ENCODE measurements at regions not wholly inside any gene's neighbourhood (a gene's known extent, or its start where the extent isn't known, plus 50 kb on each side); places are given as distances from the start of the nearest gene placed in this dataset.

DNA sequence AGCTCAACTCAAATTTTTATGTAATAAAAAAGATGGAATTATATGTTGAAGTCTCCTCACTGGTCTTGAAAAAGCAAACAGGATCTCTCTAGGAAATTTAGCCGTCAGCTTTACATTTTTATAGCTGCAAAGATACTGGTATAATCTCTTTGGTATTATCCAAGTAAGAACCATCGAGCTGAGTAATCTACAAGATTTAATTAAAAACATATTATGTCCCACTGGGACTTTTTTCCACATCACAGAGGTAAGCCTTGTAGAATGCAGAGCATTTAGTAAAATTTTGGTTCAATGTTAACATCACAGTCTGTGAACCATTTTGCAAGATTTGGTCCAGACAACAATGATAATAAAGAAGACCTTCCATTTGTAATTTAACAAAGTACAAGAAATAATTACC is 162.6 kb upstream of the SLC39A10 start:
- DNase-seq, result no peak

DNA sequence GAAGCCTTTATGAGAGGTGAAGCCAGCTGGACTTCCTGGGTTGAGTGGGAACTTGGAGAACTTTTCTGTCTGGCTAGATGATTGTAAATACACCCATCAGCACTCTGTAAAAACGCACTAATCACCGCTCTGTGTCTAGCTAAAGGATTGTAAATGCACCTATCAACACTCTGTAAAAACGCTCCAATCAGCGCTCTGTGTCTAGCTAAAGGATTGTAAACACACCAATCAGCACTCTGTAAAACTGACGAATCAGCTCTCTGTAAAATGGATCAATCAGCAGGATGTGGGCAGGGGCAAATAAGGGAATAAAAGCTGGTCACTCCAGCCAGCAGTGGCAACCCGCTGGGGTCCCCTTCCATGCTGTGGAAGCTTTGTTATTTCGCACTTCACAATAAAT is 163.6 kb upstream of the SLC39A10 start:
- DNase-seq, result no peak

DNA sequence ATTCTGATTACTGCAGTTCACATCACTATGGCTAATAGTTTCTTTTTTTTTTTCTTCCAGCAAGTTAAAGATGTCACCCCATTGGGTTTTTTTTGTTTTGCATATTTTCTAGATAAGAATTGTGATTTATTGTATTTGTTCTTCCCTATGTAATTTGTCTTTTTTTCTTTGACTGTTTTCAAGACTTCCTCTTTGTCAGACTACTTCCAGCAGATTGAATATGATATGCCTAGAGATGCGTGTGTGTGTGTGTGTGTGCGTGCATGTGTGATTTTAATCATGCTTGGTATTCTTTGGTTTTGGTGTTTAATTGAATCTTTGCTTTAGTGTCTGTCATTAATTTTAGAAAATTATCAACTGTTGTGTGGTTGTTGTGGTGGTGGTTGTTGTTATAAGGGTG is 166.7 kb upstream of the SLC39A10 start:
- DNase-seq, result no peak

DNA sequence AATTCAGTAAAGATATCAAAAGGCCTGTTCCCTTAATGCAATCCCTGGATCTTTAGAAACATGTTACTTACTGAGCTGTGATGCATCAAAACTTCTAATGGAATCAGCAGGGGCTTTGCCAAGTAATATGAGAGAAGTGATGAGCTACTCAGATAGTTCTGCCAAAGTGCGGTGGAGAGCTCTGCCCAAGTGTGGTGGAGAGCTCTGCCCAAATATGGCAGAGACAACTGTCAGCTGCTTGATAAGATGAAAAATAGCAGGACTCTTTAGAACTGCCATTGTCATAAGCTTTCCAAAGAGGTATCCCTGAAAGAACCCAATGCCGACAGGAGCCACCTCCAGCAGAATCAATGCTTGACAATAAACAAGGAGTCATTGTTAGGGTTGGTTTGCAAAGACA is 167.9 kb upstream of the SLC39A10 start:
- no peak for DNase-seq

DNA sequence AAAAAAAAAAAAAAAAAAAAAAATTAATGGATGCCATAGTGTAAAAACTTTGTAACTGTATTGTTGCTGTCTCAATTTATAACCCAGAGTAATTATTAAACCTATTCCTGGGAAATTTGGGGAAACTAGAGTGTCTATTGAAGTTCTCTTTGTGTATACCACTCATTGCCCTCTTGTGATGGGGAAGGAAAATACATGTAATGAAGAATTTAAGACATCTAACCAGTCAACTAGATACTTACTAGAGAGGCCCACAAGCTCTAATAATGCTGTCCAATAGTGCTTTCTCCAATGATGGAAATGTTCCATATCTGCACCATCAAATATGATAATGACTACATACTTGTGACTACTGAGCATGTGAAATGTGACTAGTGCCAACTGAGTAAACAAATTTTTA is 168.5 kb upstream of the SLC39A10 start:
- DNase-seq, result no peak

DNA sequence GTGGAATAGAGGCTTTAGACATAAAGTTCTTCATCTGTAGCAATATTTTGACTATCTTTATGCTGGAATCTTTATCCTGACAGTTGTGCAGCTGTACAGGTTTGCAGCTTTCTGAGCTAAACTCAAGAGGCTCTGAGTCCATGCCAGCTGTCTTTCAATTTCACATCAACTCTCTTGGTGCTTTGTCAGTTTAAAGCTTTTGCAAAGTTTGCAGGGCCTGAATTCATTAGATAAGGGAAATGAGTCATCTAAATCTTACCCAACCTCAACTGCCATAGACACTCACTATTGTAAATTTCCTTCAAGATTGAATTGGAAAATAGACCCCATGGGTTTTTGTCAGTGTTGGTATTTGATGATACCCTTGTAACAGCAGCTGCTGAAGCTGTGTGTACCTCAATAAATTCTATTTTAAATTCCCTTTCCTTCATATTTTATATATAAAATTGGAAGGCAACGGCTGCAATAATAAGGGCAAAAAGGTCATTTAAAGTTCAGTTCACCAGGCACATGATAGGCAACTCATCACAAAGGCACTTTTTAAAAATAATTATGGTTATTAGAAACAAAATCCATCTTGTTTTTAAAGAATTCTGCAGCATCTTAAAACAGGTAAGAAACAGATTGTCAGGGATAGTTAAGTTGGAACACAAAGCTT is 169.9 kb upstream of the SLC39A10 start:
- no peak for DNase-seq

DNA sequence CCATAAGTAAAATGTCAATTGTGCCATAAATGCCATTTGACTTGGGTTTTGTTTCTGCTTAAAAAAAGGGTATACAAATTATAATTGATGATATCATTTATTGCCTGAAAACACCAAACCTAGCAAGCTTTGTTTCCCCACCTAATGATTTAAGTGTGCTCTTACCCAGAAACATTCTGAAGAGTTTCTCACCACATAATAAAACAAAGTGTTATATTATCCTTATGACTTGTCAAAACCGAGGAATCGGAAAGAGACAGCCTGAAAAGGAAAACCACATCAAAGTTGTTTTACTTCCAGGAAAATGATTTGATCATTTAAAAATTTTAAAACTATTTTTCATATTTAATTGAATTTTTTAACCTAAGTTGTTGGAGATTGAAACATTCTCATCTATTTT is 170.5 kb upstream of the SLC39A10 start:
- no peak for DNase-seq

DNA sequence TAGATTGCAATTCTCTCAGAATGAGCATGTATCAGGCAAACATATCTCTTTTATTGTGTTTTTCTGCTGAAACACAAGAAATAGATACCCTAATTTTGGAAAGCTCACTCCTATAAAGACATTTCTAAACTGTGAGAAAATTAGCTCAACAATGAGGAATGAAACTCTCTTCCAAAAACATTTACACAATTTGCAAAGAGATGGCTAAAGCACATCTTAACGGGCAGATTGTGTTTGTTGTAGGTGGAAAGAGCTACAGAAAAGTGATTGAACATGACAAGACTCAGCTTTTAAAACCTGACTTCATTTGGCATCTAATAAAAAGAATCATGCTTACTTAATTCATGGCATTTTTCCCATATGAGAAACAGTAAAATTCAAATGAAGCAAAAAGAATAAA is 175.0 kb upstream of the SLC39A10 start:
- no peak for DNase-seq

DNA sequence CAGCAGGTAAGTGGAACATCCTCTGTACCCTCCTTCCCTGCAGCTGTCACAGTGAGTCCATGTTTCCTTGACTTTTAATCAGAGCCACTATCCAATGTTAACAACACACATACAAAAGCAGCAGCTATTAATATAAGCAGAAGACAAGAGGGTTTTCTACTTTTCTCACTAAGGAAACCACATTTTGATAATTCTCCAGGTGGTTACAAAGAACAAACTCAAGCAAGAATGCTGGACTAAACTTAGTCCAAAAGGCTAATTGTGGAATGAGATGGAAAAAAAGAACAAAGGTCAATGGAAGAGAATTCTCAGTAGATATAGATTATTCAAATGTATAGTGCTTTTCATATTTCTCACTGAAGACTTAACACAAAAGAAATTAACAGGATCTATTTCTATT is 176.9 kb upstream of the SLC39A10 start:
- DNase-seq, result no peak

DNA sequence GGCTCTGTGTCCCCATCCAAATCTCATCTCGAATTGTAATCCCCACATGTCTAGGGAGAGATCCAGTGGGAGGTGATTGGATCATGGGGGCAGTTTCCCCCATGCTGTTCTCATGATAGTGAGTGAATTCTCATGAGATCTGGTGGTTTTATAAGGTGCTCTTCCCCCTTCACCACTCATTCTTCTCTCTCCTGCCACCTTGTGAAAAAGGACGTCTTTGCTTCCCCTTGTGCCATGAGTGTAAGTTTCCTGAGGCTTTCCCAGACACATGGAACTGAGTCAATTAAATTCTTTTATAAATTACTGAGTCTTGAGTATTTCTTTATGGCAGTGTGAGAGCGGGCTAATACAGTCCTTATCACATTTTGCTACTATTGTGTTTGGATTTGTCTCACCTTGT is 177.6 kb upstream of the SLC39A10 start:
- DNase-seq, result no peak

DNA sequence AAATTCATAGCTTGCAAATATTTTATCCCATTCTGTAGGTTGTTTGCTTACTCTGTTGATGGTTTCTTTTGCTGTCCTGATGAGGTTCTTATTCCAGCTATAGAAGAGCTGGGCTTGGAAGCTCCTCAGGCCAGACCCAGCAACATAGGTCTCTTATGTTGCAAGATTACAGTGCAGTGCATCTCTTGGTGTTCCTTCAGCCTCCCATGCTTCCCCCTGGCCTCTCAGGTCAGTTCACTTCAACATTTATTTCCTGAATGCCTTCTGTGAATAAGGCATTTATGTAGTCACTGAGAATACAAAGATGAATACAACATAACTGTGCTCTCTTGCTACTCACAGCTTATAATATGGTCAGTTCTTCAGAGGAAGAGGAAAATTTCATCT is 179.0 kb upstream of the SLC39A10 start:
- no peak for DNase-seq

DNA sequence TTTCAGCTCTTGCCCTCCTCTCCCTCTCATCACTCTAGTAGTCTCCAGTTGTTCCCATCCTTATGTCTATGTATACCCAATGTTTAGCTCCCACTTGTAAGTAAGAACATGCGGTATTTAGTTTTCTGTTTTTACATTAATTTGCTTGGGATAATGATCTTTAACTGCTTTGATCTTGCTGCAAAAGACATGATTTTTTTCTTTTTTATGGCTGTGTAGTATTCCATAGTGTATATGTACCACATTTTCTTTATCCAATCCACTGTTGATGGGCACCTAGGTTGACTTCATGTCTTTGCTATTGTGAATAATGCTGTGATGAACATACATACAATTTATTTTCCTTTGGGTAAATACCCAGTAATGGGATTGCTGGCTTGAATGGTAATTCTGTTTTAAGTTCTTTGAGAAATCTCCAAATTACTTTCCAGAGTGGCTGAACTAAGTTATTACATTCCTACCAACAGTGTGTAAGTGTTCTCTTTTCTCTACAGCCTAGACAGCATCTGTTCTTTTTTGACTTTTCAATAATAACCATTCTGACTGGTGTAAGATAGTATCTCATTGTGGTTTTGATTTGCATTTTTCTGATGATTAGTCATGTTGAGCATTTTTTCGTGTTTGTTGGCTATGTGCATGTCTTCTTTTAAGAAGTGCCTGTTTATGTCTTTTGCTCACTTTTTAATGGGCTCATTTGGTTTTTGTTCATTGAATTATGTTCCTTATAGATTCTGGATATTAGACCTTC is 179.6 kb upstream of the SLC39A10 start:
- DNase-seq, result no peak

DNA sequence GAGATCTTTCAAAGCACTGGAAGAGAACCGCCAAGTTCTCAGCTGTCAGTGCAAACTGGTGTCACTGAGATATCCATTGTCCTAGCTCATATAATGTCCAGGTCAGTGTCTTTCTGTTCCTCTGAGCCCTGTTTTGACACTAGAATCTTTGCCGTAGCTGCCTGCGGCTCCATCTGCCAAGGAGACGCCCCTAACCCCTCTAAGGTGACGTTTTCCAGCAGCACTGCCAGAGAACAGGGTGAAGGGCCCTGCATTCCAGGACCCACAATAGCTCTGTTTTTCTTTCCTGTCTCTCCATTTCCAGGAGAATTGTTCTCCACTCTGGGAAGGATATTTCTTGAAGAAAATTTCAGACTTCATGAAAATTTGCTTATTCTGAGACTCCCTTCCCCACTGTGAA is 181.7 kb upstream of the SLC39A10 start:
- no peak for DNase-seq

DNA sequence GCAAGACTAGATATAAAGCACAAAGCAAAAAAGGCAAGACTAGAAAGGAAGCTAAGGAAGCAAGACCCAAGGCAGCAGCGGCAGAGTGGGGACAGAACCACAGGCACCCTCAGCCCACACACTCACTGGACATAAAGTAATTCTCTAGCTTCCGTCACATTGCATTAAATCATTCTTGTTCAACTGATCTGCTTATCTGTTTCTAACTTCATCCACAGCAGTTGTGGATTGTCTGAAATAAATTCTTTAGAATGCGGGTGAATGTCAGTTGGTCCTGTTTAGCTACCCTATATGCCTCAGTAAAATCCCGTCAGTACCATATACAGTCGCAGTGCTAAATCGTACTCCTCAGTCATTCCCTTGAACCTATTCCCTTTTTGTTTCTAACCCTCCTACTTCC is 183.2 kb upstream of the SLC39A10 start:
- no peak for DNase-seq

DNA sequence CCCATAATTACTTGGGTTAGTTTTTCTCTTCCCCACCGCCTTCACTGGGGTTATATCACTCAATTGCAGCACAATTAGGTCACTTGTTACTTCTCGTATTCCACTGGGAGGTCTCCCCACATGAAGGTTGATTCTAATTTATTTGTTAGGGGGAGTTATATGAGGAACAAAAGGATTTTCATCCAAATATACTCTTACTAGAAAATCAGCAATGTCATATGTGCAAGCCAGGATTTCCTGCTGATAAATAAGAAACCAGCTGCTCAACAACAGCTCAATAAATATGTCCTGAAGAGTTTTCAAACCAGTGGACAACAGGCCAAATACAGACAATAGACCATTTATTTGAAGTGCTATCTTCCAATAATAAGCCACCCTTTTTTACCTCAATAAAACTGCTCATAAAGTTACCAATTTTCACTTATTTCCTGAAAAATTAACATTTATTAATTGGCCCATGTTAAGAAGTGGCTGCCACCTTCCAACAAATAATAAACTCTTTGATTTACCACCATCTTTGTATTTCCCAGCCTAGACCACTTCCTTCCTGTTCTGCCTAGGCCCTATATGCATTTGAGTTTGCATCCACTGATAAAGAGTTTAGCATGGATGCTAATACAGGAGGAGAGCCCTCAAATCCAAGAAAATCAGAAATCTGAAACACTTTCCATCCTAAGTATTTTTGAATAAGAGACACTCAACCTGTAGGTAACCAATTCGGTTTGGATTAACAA is 184.4 kb upstream of the SLC39A10 start:
- DNase-seq, result no peak

DNA sequence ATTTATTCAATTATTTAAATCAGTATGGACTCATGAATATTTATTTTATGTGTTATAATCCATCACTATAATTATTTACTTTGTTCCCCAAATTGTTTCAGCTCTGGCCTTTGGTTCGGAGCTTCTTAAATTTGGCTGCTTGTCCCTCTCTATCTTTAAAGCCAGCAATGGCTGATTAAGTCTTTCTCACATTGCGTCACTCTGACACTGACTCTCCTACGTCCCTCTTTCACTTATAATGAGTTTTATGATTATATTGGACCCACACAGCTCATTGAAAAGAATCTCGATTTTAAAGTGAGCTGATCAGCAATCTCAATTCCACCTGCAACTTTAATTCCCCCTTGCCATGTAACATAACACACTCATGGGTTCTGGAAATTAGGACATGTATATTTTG is 185.2 kb upstream of the SLC39A10 start:
- no peak for DNase-seq

DNA sequence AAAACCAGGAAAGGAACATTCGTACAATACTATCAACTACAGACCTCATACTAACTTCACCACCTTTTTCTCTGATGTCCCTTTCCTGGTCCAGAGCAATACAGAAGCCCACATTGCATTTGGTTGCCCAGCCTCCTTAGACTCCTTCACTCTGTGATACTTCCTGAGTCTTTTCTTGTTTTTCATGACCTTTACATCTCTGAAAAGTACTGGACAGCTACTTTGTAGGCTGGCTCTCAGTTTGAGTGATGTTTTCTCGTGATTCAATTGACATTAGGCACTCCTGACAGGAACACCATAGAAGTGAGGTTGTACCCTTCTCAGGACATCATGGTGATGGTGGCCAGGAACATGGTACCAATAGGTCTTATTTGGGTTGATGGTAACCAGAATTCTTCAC is 185.9 kb upstream of the SLC39A10 start:
- DNase-seq, result no peak

DNA sequence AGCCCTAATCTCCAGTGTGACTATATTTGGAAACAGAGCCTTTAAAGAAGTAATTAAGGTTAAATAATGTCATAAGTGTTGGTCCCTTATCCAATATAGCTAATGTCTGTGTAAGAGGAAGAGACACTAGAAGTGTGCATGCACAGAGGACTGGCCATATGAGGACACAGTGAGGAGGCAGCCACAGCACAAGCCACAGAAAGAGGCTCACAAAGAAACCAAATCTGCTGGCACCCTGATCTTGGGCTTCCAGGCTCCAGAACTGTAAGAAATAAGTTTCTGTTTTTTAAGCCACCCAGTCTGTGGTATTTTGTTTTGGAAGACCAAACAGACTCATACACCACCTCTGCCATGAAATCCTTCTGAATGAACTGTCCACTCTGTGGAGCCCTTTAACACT is 186.4 kb upstream of the SLC39A10 start:
- no peak for DNase-seq

DNA sequence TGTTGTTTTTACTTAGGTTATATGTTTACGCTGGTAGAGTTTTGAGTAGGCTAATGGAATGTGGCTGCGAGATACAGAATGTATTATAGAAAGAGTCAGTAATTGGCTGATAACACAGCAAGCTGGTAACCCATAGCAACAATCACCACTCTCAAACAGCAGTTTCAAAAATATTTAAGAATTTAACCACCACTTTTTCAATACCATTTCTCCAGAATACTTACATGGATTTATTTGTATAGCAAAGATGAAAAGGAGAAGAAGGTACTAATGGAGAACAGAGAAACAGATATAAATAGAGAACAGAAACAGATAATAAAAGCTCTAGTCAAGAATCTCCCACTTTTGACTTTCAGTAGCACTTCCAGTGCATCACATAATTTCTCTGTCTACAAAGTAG is 188.3 kb upstream of the SLC39A10 start:
- DNase-seq, result no peak

DNA sequence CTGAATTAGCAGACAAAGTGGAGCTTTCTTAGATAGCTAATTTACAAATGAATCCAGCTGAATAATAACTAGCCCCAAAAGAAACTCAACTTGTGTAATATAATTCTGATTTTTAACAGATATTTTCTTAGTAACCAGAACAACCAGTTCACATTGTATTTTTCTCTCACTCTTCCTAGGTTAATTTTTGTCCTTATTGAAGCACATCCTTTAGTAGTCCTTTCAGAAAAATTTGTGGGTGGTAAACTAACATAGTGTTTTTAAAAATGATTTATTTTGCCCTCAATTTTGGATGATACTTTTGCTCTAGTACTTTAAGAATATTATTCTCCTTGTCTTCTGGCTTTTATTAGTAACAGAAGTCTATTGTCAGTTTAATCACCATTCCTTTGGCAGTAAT is 190.6 kb upstream of the SLC39A10 start:
- no peak for DNase-seq

DNA sequence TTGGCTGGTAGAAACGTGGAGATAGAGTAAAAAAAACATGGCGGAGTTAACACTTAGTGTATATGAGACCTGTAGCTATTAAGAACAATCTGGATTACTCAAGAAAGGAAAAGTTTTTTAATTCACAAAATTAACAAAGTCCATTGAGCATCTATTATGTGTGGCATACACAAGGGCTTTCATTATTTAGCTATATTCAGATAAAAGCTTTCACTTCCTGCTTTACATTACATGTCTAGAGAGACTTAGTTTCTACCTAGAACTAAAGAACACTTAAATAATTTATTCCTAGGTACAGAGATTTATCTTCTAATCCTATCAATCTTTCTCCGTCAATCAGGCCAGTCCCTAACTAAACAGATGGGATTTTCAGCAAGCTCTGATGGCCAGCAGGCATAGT is 196.0 kb upstream of the SLC39A10 start:
- DNase-seq, result no peak

DNA sequence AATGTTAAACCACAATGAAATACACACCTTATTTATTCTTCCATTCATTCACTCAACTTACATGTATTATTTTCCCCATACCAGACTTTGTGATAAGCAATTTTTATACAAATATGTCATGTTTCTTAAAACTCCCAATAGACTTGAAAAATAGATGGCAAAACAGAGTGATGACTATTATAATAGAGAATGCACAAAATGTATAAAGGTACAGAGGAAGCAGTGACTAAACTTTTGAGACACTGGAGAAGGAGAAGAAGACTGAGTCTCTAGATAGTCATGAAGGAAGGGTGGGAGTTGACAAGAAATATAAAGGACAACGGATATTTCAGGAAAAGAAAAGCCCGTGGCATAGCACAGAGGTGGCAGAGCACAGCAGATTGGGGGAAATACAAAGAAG is 198.1 kb upstream of the SLC39A10 start:
- DNase-seq, result no peak

DNA sequence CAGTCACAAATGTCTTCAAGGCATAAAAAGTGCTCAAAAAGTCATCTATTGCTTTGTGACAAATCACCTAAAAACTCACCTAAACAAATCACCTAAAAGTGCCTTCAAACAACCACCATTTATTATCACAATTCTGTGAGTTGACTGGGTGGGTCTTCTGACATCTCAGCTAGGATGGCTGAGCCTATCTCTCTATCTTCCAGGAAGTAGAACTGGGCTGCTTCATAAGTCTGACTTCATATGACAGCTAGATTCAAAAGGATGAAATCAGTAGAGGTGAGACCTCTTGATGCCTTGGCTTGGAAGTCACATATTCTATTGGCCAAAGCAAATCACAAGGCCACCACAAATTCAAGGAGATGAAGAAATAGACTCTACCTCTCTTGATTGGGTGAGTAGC is 199.2 kb upstream of the SLC39A10 start:
- DNase-seq, result no peak

DNA sequence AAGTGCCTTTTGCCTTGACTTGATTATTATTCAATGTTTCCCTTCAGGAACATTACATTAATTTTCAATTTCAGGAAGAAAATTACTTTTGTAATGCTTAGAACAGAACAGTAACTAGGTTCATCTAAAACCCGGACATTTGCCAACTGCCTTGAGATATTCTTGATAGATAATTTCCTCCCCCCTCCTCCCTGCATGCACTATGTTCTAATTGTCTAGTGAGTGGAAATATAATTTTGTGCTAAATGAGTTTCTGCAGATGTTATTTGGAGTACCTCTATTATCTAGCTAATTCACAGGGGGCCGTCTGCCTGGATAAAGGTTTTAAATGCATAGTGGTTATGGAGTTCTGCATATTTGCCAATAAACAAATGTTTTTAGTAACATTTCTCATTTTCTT is 200.3 kb upstream of the SLC39A10 start:
- no peak for DNase-seq
